ENCODE measurements at regions not wholly inside any gene's neighbourhood (a gene's known extent, or its start where the extent isn't known, plus 50 kb on each side); places are given as distances from the start of the nearest gene placed in this dataset.

- intact Hi-C loops (cut with DNase I), result no loop called here
- no peak for DNase-seq (ENCODE audit: low spot score)
Observed at GRCh38 chrX:121886557-121886956, 839.1 kb downstream of the GLUD2 start.

- DNase-seq (ENCODE audit: low spot score), result no peak
- intact Hi-C loops (cut with DNase I), result no loop called here
Observed at GRCh38 chrX:121894756-121895155, 847.3 kb downstream of the GLUD2 start.

GRCh38 chrX:121902463-121902862 lies 855.1 kb downstream of the GLUD2 start:
- DNase-seq (ENCODE audit: low spot score), result no peak
- intact Hi-C loops (cut with DNase I), result no loop called here

- intact Hi-C loops (cut with DNase I), result no loop called here
Observed at GRCh38 chrX:121903961-121904360, 856.6 kb downstream of the GLUD2 start.

GRCh38 chrX:121921258-121921657 lies 873.8 kb downstream of the GLUD2 start:
- DNase-seq (ENCODE audit: low spot score), result no peak
- intact Hi-C loops (cut with DNase I), result no loop called here

More at GRCh38 chrX:121903961-121904360, 856.6 kb downstream of the GLUD2 start:
- no peak for DNase-seq (ENCODE audit: low spot score)

- DNase-seq (ENCODE audit: low spot score), result no peak
- intact Hi-C loops (cut with DNase I), result no loop called here
Observed at GRCh38 chrX:121931567-121931966, 884.2 kb downstream of the GLUD2 start.

- intact Hi-C loops (cut with DNase I), result no loop called here
- no peak for DNase-seq (ENCODE audit: low spot score)
Observed at GRCh38 chrX:121932688-121933087, 885.3 kb downstream of the GLUD2 start.

- DNase-seq (ENCODE audit: low spot score), result no peak
- intact Hi-C loops (cut with DNase I), result no loop called here
Observed at GRCh38 chrX:121949041-121949760, 901.8 kb downstream of the GLUD2 start.

GRCh38 chrX:121958886-121959285 lies 911.5 kb downstream of the GLUD2 start:
- intact Hi-C loops (cut with DNase I), result no loop called here
- DNase-seq (ENCODE audit: low spot score), result no peak

GRCh38 chrX:121975671-121976070 lies 928.3 kb downstream of the GLUD2 start:
- intact Hi-C loops (cut with DNase I), result no loop called here
- DNase-seq (ENCODE audit: low spot score), result no peak

GRCh38 chrX:121987163-121987562 lies 939.8 kb downstream of the GLUD2 start:
- intact Hi-C loops (cut with DNase I), result no loop called here
- DNase-seq (ENCODE audit: low spot score), result no peak

- intact Hi-C loops (cut with DNase I), result no loop called here
- no peak for DNase-seq (ENCODE audit: low spot score)
Observed at GRCh38 chrX:121987835-121988234, 940.4 kb downstream of the GLUD2 start.

GRCh38 chrX:122004127-122004526 lies 956.7 kb downstream of the GLUD2 start:
- intact Hi-C loops (cut with DNase I), result no loop called here
- DNase-seq (ENCODE audit: low spot score), result no peak

- no peak for DNase-seq (ENCODE audit: low spot score)
- intact Hi-C loops (cut with DNase I), result no loop called here
Observed at GRCh38 chrX:122026665-122027064, 979.3 kb downstream of the GLUD2 start.

GRCh38 chrX:122046226-122046625 lies 998.8 kb downstream of the GLUD2 start:
- intact Hi-C loops (cut with DNase I), result no loop called here
- no peak for DNase-seq (ENCODE audit: low spot score)

GRCh38 chrX:122046815-122047214 lies 999.4 kb downstream of the GLUD2 start:
- intact Hi-C loops (cut with DNase I), result no loop called here
- DNase-seq (ENCODE audit: low spot score), result no peak

GRCh38 chrX:122047261-122047660 lies 999.9 kb downstream of the GLUD2 start:
- no peak for DNase-seq (ENCODE audit: low spot score)
- intact Hi-C loops (cut with DNase I), result no loop called here

- no peak for DNase-seq (ENCODE audit: low spot score)
- intact Hi-C loops (cut with DNase I), result no loop called here
Observed at GRCh38 chrX:122055460-122055859, 1008.0 kb downstream of the GLUD2 start.

GRCh38 chrX:122055979-122056715 lies 1008.7 kb downstream of the GLUD2 start:
- intact Hi-C loops (cut with DNase I), result no loop called here
- DNase-seq (ENCODE audit: low spot score), result no peak

GRCh38 chrX:122076241-122076640 lies 1028.8 kb downstream of the GLUD2 start:
- DNase-seq (ENCODE audit: low spot score), result no peak
- intact Hi-C loops (cut with DNase I), result no loop called here

- intact Hi-C loops (cut with DNase I), result no loop called here
- DNase-seq (ENCODE audit: low spot score), result no peak
Observed at GRCh38 chrX:122078079-122078478, 1030.7 kb downstream of the GLUD2 start.
